OCI-LY7 (cell line): ENCODE measurements at regions not wholly inside any gene's neighbourhood (a gene's known extent, or its start where the extent isn't known, plus 50 kb on each side); places are given as distances from the start of the nearest gene placed in this dataset.

Experiments
- BruUV-seq: library from RNA; stranded (reverse); fragments of 400-500 nt; replicated peaks from 2 replicates; lab custom pipeline; 2021; lab: Mats Ljungman, UMichigan
- CTCF ChIA-PET: fragments of 300-600 bp; sonication (Branson Sonifier 250); formaldehyde crosslinking; loops from one replicate; lab custom pipeline; 2022; ENCODE audit warnings: antibody characterized with exemption; ENCODE audit not compliant: unreplicated experiment; lab: Charles Lee
- POLR2A ChIA-PET: fragments of 300-600 bp; sonication (Branson Sonifier 250); formaldehyde crosslinking; loops from one replicate; lab custom pipeline; 2022; ENCODE audit warnings: antibody characterized with exemption; lab: Charles Lee
- DNase-seq: peaks from one replicate; pipeline ENCODE4 v3.0.0-alpha.2; 2015; ENCODE audit warnings: low spot score
- H2AFZ ChIP-seq: fragments of 200-600 bp; sonication (generic), shearing (Covaris generic); 2 replicates; pipeline ENCODE4 v1.6.1; 2014; ENCODE audit warnings: mild to moderate bottlenecking, antibody characterized with exemption, low read length, moderate library complexity
- H3K27ac ChIP-seq: fragments of 200-600 bp; sonication (generic); 2 replicates; pipeline ENCODE4 v1.5.1; 2014; ENCODE audit warnings: mixed run types, low read depth, mild to moderate bottlenecking, moderate library complexity, low read length, inconsistent platforms; ENCODE audit not compliant: poor library complexity, severe bottlenecking
- H3K36me3 ChIP-seq: fragments of 200-600 bp; sonication (generic); 2 replicates; pipeline ENCODE4 v1.6.1; 2014; ENCODE audit warnings: mild to moderate bottlenecking, antibody characterized with exemption, low read length, moderate library complexity, mixed read lengths; ENCODE audit not compliant: insufficient read depth
- H3K4me1 ChIP-seq: fragments of 200-600 bp; sonication (generic); 2 replicates; pipeline ENCODE4 v1.5.1; 2014; ENCODE audit warnings: mild to moderate bottlenecking, low read length; ENCODE audit not compliant: insufficient read depth, poor library complexity, severe bottlenecking
- H3K4me2 ChIP-seq: fragments of 200-600 bp; sonication (generic); 2 replicates; pipeline ENCODE4 v1.6.1; 2014; ENCODE audit warnings: mild to moderate bottlenecking, low read length
- H3K4me3 ChIP-seq: fragments of 200-600 bp; sonication (generic); 2 replicates; pipeline ENCODE4 v1.5.1; 2014; ENCODE audit warnings: mild to moderate bottlenecking, low read depth, low read length; ENCODE audit not compliant: poor library complexity, severe bottlenecking
- H3K79me2 ChIP-seq: fragments of 200-600 bp; sonication (generic); 2 replicates; pipeline ENCODE4 v1.6.1; 2016; ENCODE audit warnings: low read depth, mild to moderate bottlenecking, low read length, moderate library complexity, mixed read lengths; ENCODE audit not compliant: insufficient read depth
- H3K9me2 ChIP-seq: fragments of 200-600 bp; sonication (generic); 2 replicates; pipeline ENCODE4 v1.6.1; 2016; ENCODE audit warnings: mild to moderate bottlenecking, low read length, mixed read lengths; ENCODE audit not compliant: insufficient read depth
- H3K9me3 ChIP-seq: fragments of 200-600 bp; sonication (generic); 2 replicates; pipeline ENCODE4 v1.6.1; 2014; ENCODE audit warnings: mild to moderate bottlenecking, mixed run types, low read length, mixed read lengths
- H4K20me1 ChIP-seq: fragments of 200-600 bp; sonication (generic); 2 replicates; pipeline ENCODE4 v1.6.1; 2014; ENCODE audit warnings: mild to moderate bottlenecking, antibody characterized with exemption, low read length, moderate library complexity, mixed read lengths; ENCODE audit not compliant: insufficient read depth
- CTCF ChIP-seq: fragments of 200-600 bp; sonication (generic); conservative IDR thresholded peaks from 2 replicates; pipeline ENCODE4 v1.5.1; 2014; ENCODE audit warnings: mild to moderate bottlenecking, antibody characterized with exemption, low read length, moderate library complexity, mixed read lengths
- EZH2phosphoT487 ChIP-seq: fragments of 200-600 bp; sonication (generic); IDR thresholded peaks from 2 replicates; pipeline ENCODE4 v1.6.1; 2018; ENCODE audit warnings: low read depth, borderline replicate concordance, mild to moderate bottlenecking, mixed run types, antibody characterized with exemption, low read length, moderate library complexity, mixed read lengths
- intact Hi-C: fragments of 100-400 bp; cut with micrococcal nuclease; formaldehyde crosslinking; loops from one replicate; pipeline ENCODE4 v1.10.0; 2022; ENCODE audit not compliant: unreplicated experiment

- H3K9me3 ChIP-seq, result no peaks in the 10 kb centered on the region
- CTCF ChIA-PET, result no interaction called here
- no peaks in the 10 kb centered on the region for H4K20me1 ChIP-seq
- DNase-seq, result no peak
- no peaks in the 10 kb centered on the region for H3K4me1 ChIP-seq
- intact Hi-C loops, result no loop called here
- no peak for TF ChIP-seq CTCF
- no peak for TF ChIP-seq EZH2phosphoT487
- no peak overlapping the region for H2AFZ ChIP-seq
- H3K4me3 ChIP-seq, result no peak overlapping the region
- BruUV-seq, result no TSS peak
- peaks cover 30% of the 10 kb centered on the region for H3K36me3 ChIP-seq
- no peaks in the 10 kb centered on the region for H3K9me2 ChIP-seq
- no peak overlapping the region for H3K27ac ChIP-seq
- POLR2A ChIA-PET, result interaction anchor here (0.7 kb wide), 1 partner anchor 30 kb away, joined by 3 read pairs; no protein-coding TSS in a partner anchor
- H3K79me2 ChIP-seq, result no peaks in the 10 kb centered on the region
- H3K4me2 ChIP-seq, result no peak overlapping the region
These were observed 179.5 kb upstream of the ID2 start for GRCh38 chr2:8502316-8502715.

DNA sequence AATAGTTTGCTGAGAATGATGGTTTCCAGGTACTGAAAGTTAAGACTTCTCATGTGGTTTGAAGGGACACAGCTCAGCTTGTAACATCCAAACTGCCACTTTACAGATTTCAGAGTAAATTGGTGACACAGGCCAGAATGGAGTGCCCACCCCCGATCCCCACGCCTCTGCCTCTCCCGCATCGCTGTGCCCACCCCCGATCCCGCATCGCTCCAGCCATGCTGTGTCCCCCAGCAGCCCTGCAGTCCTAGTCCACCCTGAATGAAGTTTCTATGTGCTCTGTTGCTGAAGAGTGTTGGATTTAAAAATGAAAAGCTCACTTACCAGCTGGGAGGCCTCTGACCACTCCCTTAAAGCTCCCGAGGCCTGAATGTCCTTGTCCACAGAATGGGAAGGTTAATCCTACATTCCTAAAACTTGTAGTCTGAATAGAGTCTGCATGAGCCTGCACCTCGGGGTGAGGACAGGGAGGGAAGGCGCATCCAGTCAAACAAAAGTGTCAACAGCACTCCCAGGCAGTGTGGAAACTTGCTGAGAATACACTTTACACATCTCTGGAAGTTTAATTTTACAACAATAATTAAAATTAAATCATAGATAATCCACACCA, 176.4 kb upstream of the ID2 start:
- no peaks in the 10 kb centered on the region for H3K4me1 ChIP-seq
- no peak for DNase-seq
- no peak overlapping the region for H3K27ac ChIP-seq
- ChIA-PET CTCF (no interaction called here), POLR2A (interaction anchor here (1.0 to 1.2 kb wide), 2 partner anchors 12 to 28 kb away, joined by 3 read pairs; no protein-coding TSS in a partner anchor)
- H3K79me2 ChIP-seq, result no peaks in the 10 kb centered on the region
- no peak overlapping the region for H3K4me2 ChIP-seq
- H3K9me3 ChIP-seq, result peaks cover 26% of the 10 kb centered on the region
- peaks cover 58% of the 10 kb centered on the region for H3K36me3 ChIP-seq
- no TSS peak for BruUV-seq
- TF ChIP-seq EZH2phosphoT487, result no peak
- TF ChIP-seq CTCF, result no peak
- no peak overlapping the region for H3K4me3 ChIP-seq
- no peak overlapping the region for H2AFZ ChIP-seq
- no peaks in the 10 kb centered on the region for H4K20me1 ChIP-seq
- no peaks in the 10 kb centered on the region for H3K9me2 ChIP-seq
- intact Hi-C loops, result no loop called here

- H3K4me3 ChIP-seq, result no peak overlapping the region
- no peak overlapping the region for H3K27ac ChIP-seq
- peaks cover 32% of the 10 kb centered on the region for H3K9me3 ChIP-seq
- H2AFZ ChIP-seq, result no peak overlapping the region
- H4K20me1 ChIP-seq, result no peaks in the 10 kb centered on the region
- ChIA-PET POLR2A (interaction anchor here (1.2 kb wide), 1 partner anchor 13 kb away, joined by 3 read pairs; no protein-coding TSS in a partner anchor), CTCF (interaction anchor here (1.5 kb wide), 1 partner anchor 10 kb away, joined by 3 read pairs; no protein-coding TSS in a partner anchor)
- H3K4me1 ChIP-seq, result no peaks in the 10 kb centered on the region
- TF ChIP-seq CTCF (no peak), EZH2phosphoT487 (no peak)
- H3K9me2 ChIP-seq, result no peaks in the 10 kb centered on the region
- H3K4me2 ChIP-seq, result no peak overlapping the region
- peaks cover 72% of the 10 kb centered on the region for H3K36me3 ChIP-seq
- no peak for DNase-seq
- BruUV-seq, result no TSS peak
- intact Hi-C loops, result no loop called here
- H3K79me2 ChIP-seq, result no peaks in the 10 kb centered on the region
These were observed 175.1 kb upstream of the ID2 start for GRCh38 chr2:8506746-8507145.
